Kidney (tissue), 13 donors: ENCODE measurements at regions not wholly inside any gene's neighbourhood (a gene's known extent, or its start where the extent isn't known, plus 50 kb on each side); places are given as distances from the start of the nearest gene placed in this dataset.

Source experiments
- DNase-seq, 5 donors: peaks; one replicate each; pipeline ENCODE4 v3.0.0-alpha.2; 2013 to 2020
- FAIRE-seq: peaks from 2 replicates; lab custom pipeline; 2012; peaks lifted over from hg19 to GRCh38; lab: Jason Lieb, UNC
- H3K27ac ChIP-seq, 2 donors: one replicate each; pipeline ENCODE4 v1.7.0; 2013; ENCODE audit warnings: low read depth in 2 of 2, low read length in 2 of 2, inconsistent platforms in 1 of 2
- H3K27me3 ChIP-seq: one replicate; pipeline ENCODE4 v1.7.1; 2013; ENCODE audit warnings: low read length, inconsistent platforms; ENCODE audit not compliant: control insufficient read depth, insufficient read depth
- H3K36me3 ChIP-seq, 3 donors: one replicate each; pipeline versions ENCODE4 v1.7.0 to v1.7.1; 2013; ENCODE audit warnings: low read length in 3 of 3, control low read depth in 1 of 3, inconsistent platforms in 1 of 3; ENCODE audit not compliant: insufficient read depth in 3 of 3, control insufficient read depth in 2 of 3
- H3K4me1 ChIP-seq, 3 donors: one replicate each; pipeline versions ENCODE4 v1.7.0 to v1.7.1; 2013; ENCODE audit warnings: low read length in 3 of 3, inconsistent platforms in 1 of 3, low read depth in 1 of 3; ENCODE audit not compliant: control insufficient read depth in 2 of 3, insufficient read depth in 2 of 3
- H3K4me3 ChIP-seq, 3 donors: one replicate each; pipeline versions ENCODE4 v1.7.0 to v1.8.1; 2013; ENCODE audit warnings: low read length in 3 of 3, control low read depth in 1 of 3, inconsistent platforms in 1 of 3
- H3K9ac ChIP-seq, 3 donors: one replicate each; pipeline versions ENCODE4 v1.7.0 to v1.7.1; 2013; ENCODE audit warnings: low read length in 3 of 3, control low read depth in 1 of 3, inconsistent platforms in 1 of 3
- H3K9me3 ChIP-seq, 3 donors: one replicate each; pipeline versions ENCODE4 v1.7.0 to v1.7.1; 2013; ENCODE audit warnings: low read length in 3 of 3, control low read depth in 1 of 3, inconsistent platforms in 1 of 3; ENCODE audit not compliant: control insufficient read depth in 2 of 3, insufficient read depth in 1 of 3
- intact Hi-C: fragments of 100-400 bp; cut with DNase I; formaldehyde crosslinking; loops from one replicate; pipeline ENCODE4 v1.11.1; 2022
- TF ChIP-seq, protein P1 (sequence below): IDR thresholded peaks from 3 replicates; pipeline ENCODE4 v1.5.1; 2012; ENCODE audit warnings: mild to moderate bottlenecking, moderate library complexity, borderline replicate concordance; ENCODE audit not compliant: insufficient read depth; ENCODE audit errors: extremely low read depth
- donor health status: control.
- donor health status: control.
- donor health status: control.
- donor health status: control.
- donor health status: control.
- donor health status: DM: yes; HTN: yes; CAD: no.
- donor health status: Normal renal cell carcinoma (clear cell type).

DNA sequence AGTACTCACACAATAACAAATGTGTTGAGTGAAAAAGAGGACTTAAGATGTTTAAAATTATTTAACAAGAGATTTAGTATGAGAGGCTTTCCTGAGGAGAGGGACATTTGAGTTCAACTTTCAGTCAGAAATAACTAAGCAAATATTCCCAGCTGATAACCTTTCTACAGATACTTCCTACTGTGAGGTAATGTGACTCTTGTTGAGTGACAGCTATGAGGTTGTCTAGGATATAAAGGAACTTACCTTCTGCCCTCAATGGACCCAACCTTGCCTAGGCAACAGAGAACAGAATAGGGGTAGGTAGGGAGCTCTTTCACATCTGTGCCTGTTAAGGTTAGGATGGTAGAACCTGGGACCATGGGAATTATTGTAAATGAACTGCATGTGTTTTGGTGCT is 54.7 kb downstream of the GLUD2 start:
- H3K9ac ChIP-seq, result no peak overlapping the region
- TF ChIP-seq, protein P1, sequence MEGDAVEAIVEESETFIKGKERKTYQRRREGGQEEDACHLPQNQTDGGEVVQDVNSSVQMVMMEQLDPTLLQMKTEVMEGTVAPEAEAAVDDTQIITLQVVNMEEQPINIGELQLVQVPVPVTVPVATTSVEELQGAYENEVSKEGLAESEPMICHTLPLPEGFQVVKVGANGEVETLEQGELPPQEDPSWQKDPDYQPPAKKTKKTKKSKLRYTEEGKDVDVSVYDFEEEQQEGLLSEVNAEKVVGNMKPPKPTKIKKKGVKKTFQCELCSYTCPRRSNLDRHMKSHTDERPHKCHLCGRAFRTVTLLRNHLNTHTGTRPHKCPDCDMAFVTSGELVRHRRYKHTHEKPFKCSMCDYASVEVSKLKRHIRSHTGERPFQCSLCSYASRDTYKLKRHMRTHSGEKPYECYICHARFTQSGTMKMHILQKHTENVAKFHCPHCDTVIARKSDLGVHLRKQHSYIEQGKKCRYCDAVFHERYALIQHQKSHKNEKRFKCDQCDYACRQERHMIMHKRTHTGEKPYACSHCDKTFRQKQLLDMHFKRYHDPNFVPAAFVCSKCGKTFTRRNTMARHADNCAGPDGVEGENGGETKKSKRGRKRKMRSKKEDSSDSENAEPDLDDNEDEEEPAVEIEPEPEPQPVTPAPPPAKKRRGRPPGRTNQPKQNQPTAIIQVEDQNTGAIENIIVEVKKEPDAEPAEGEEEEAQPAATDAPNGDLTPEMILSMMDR, result no peak
- intact Hi-C loops, result no loop called here
- H3K4me1 ChIP-seq, result no peaks in the 10 kb centered on the region
- no peaks in the 10 kb centered on the region for H3K9me3 ChIP-seq
- no peak overlapping the region for H3K27ac ChIP-seq
- DNase-seq (no peak), FAIRE-seq (no peak)
- H3K4me3 ChIP-seq, result no peak overlapping the region
- H3K36me3 ChIP-seq, result no peaks in the 10 kb centered on the region
- no peaks in the 10 kb centered on the region for H3K27me3 ChIP-seq

DNA sequence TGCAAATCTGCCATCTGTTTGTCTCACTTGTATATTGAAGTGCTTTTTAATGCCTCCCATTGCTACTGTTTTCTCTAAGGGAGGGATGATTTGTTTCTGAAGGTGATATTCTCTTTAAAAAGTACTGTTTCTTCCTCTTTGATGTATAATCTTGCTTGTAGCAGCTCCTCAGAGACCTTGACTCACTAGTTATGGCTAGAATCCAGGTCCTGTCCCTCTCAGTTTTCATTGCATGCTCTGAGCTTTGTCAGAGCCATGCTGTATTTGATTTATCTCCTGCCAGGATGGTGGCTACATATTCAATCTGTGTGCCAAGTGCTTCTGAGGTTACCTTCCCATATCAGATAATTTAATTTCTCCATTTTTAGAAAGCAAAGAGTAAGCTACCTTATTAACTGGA is 56.0 kb downstream of the GLUD2 start:
- Histone ChIP-seq H3K9ac (no peak overlapping the region), H3K27me3 (no peaks in the 10 kb centered on the region), H3K9me3 (no peaks in the 10 kb centered on the region), H3K36me3 (no peaks in the 10 kb centered on the region), H3K27ac (no peak overlapping the region), H3K4me3 (no peak overlapping the region), H3K4me1 (no peaks in the 10 kb centered on the region)
- TF ChIP-seq, protein P1, result no peak
- FAIRE-seq (no peak), DNase-seq (no peak)
- intact Hi-C loops, result no loop called here

DNA sequence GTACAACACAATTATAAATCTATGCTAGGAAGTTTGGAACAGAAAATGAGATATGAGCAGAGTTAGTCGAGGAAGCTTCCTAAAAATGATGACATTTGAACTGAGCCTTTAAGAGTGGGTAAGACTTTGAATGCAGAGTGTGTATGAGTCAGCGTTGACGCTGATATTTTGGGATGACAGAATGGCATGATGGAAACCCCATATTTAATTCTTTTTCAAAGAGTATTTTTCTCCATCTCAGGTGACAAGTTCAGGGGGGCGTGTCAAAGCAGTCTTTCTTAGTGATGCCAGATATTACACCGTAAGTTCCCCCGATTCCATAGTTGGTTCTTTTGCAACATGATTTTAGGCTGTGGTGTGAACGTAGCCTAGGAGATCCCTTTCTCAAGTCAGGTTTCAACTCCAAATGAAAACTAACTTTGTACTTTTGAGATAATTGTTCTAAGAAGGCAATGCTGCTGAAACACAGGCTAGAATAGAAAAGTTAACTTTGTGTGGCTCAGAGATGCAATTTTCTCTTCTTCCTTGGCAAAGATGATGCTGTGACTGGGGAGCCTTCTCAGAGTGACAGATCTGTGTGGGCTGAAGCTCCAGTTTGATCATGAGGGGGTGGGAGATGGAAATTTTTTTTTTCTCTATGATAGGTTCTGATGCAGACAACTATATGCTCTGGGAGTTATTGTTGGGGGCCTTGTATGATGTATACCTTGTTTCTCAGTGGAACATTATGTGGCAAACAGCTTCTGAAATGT is 59.2 kb downstream of the GLUD2 start:
- Histone ChIP-seq H3K4me1 (no peaks in the 10 kb centered on the region), H3K4me3 (no peak overlapping the region), H3K27ac (no peak overlapping the region), H3K27me3 (no peaks in the 10 kb centered on the region), H3K9ac (no peak overlapping the region), H3K36me3 (no peaks in the 10 kb centered on the region), H3K9me3 (no peaks in the 10 kb centered on the region)
- no peak for DNase-seq
- TF ChIP-seq, protein P1, result no peak
- intact Hi-C loops, result no loop called here
- FAIRE-seq, result no peak

DNA sequence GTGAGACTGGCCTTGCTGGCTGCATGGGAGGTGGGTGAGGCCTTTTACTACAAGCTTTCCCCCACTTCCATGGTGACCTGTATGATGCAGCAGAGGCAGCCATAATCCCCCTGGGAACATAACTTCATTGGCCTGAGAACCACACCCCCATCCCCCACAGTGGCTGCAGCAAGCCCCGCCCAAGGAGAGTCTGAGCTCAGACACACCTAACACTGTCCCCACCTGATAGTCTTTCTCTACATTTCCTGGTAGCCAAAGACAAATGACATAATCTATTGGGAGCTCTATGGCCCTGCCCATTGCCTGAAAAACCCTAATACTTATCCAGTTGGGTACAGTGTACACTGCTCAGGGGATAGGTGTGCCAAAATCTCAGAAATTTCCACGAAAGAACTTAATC is 62.6 kb downstream of the GLUD2 start:
- FAIRE-seq (no peak), DNase-seq (no peak)
- no peak overlapping the region for H3K9ac ChIP-seq
- no peaks in the 10 kb centered on the region for H3K9me3 ChIP-seq
- H3K4me1 ChIP-seq, result no peaks in the 10 kb centered on the region
- H3K4me3 ChIP-seq, result no peak overlapping the region
- intact Hi-C loops, result no loop called here
- TF ChIP-seq, protein P1, result no peak
- H3K27ac ChIP-seq, result no peak overlapping the region
- H3K36me3 ChIP-seq, result no peaks in the 10 kb centered on the region
- H3K27me3 ChIP-seq, result no peaks in the 10 kb centered on the region
